GM12864 (cell line): ENCODE measurements at regions not wholly inside any gene's neighbourhood (a gene's known extent, or its start where the extent isn't known, plus 50 kb on each side); places are given as distances from the start of the nearest gene placed in this dataset.

Experiments
- DNase-seq: peaks from one replicate; pipeline ENCODE4 v3.0.0-alpha.2; 2011; ENCODE audit warnings: low read depth
- H3K4me3 ChIP-seq: 2 replicates; pipeline ENCODE4 v1.5.1; 2011; ENCODE audit warnings: mild to moderate bottlenecking, low read depth, low read length, control low read depth
- CTCF ChIP-seq: IDR thresholded peaks from 2 replicates; pipeline ENCODE4 v1.5.1; 2011; ENCODE audit warnings: low read depth, mild to moderate bottlenecking, moderate library complexity, low read length, control low read depth, inconsistent platforms; ENCODE audit errors: missing control alignments

- no peak for TF ChIP-seq CTCF
- H3K4me3 ChIP-seq, result no peak overlapping the region
- DNase-seq, result no peak
These were observed 367.1 kb upstream of the MPDZ start for GRCh38 chr9:13646500-13647021.

- DNase-seq, result no peak
- no peak for TF ChIP-seq CTCF
- no peak overlapping the region for H3K4me3 ChIP-seq
These were observed 366.1 kb upstream of the MPDZ start for GRCh38 chr9:13645557-13645956.

GRCh38 chr9:13644675-13645074, 365.2 kb upstream of the MPDZ start:
- H3K4me3 ChIP-seq, result no peak overlapping the region
- DNase-seq, result no peak
- TF ChIP-seq CTCF, result no peak

GRCh38 chr9:13642646-13643045, 363.2 kb upstream of the MPDZ start:
- no peak for DNase-seq
- no peak for TF ChIP-seq CTCF

GRCh38 chr9:13629067-13629466, 349.6 kb upstream of the MPDZ start:
- no peak overlapping the region for H3K4me3 ChIP-seq
- TF ChIP-seq CTCF, result no peak
- no peak for DNase-seq

More at GRCh38 chr9:13642646-13643045, 363.2 kb upstream of the MPDZ start:
- no peak overlapping the region for H3K4me3 ChIP-seq

- TF ChIP-seq CTCF, result no peak
- no peak overlapping the region for H3K4me3 ChIP-seq
- DNase-seq, result no peak
These were observed 349.0 kb upstream of the MPDZ start for GRCh38 chr9:13628526-13628925.

GRCh38 chr9:13627502-13627901, 348.0 kb upstream of the MPDZ start:
- no peak overlapping the region for H3K4me3 ChIP-seq
- DNase-seq, result no peak
- no peak for TF ChIP-seq CTCF
